ENCODE measurements at regions not wholly inside any gene's neighbourhood (a gene's known extent, or its start where the extent isn't known, plus 50 kb on each side); places are given as distances from the start of the nearest gene placed in this dataset.
"Not testable (repeated sequence)": the region's sequence is repeated elsewhere in the genome, so short reads cannot be mapped to it uniquely, and the experiment has no call there.

GRCh38 chr3:152589644-152590043 lies 245.3 kb upstream of the P2RY1 start:
- TF ChIP-seq CTCF (IDR thresholded peaks at IDR 0.05; ENCODE audit: insufficient read depth, low read depth, low read length, missing control alignments) = no peak
- H3K4me3 ChIP-seq (ENCODE audit: low read depth, low read length) = no peak overlapping the region
- DNase-seq (ENCODE audit: low read depth) = no peak

- DNase-seq (ENCODE audit: low read depth) = no peak
- no peak for TF ChIP-seq CTCF (IDR thresholded peaks at IDR 0.05; ENCODE audit: insufficient read depth, low read depth, low read length, missing control alignments)
- H3K4me3 ChIP-seq (ENCODE audit: low read depth, low read length) = no peak overlapping the region
Measured at GRCh38 chr3:152591515-152591914, 243.4 kb upstream of the P2RY1 start.

GRCh38 chr3:152593242-152593641 lies 241.7 kb upstream of the P2RY1 start:
- no peak for TF ChIP-seq CTCF (IDR thresholded peaks at IDR 0.05; ENCODE audit: insufficient read depth, low read depth, low read length, missing control alignments)
- no peak for DNase-seq (ENCODE audit: low read depth)
- H3K4me3 ChIP-seq (ENCODE audit: low read depth, low read length) = no peak overlapping the region

GRCh38 chr3:152595975-152596821 lies 238.7 kb upstream of the P2RY1 start:
- peak; percentile 83 for DNase-seq (ENCODE audit: low read depth)
- no peak for TF ChIP-seq CTCF (IDR thresholded peaks at IDR 0.05; ENCODE audit: insufficient read depth, low read depth, low read length, missing control alignments)
- no peak overlapping the region for H3K4me3 ChIP-seq (ENCODE audit: low read depth, low read length)

- H3K4me3 ChIP-seq (ENCODE audit: low read depth, low read length); DNase-seq (ENCODE audit: low read depth): not testable (repeated sequence)
Measured at GRCh38 chr3:152596832-152597231, 238.1 kb upstream of the P2RY1 start.

GRCh38 chr3:152606146-152606545 lies 228.8 kb upstream of the P2RY1 start:
- no peak for TF ChIP-seq CTCF (IDR thresholded peaks at IDR 0.05; ENCODE audit: insufficient read depth, low read depth, low read length, missing control alignments)
- no peak for DNase-seq (ENCODE audit: low read depth)
- H3K4me3 ChIP-seq (ENCODE audit: low read depth, low read length) = no peak overlapping the region

GRCh38 chr3:152607179-152607578 lies 227.8 kb upstream of the P2RY1 start:
- no peak for DNase-seq (ENCODE audit: low read depth)
- TF ChIP-seq CTCF (IDR thresholded peaks at IDR 0.05; ENCODE audit: insufficient read depth, low read depth, low read length, missing control alignments) = no peak

More at GRCh38 chr3:152607179-152607578, 227.8 kb upstream of the P2RY1 start:
- H3K4me3 ChIP-seq (ENCODE audit: low read depth, low read length) = no peak overlapping the region
